SK-N-SH (cell line): ENCODE measurements at regions not wholly inside any gene's neighbourhood (a gene's known extent, or its start where the extent isn't known, plus 50 kb on each side); places are given as distances from the start of the nearest gene placed in this dataset.

ENCODE experiments used
- CTCF ChIA-PET: fragments of 300-600, 350-600 bp; formaldehyde crosslinking; extraction: SDS; loops from one replicate; lab custom pipeline; 2021; lab: Yijun Ruan, JAX
- POLR2A ChIA-PET: fragments of 350-600 bp; sonication (Branson Sonifier 250); formaldehyde crosslinking; extraction: SDS; loops from one replicate; lab custom pipeline; 2020; ENCODE audit warnings: antibody characterized with exemption, inconsistent platforms; lab: Yijun Ruan, JAX
- DNase-seq: peaks from one replicate; pipeline ENCODE4 v3.0.0; 2012
- H2AFZ ChIP-seq: fragments of 200-600 bp; sonication (generic); 2 replicates; pipeline ENCODE4 v1.8.1; 2016; ENCODE audit warnings: antibody characterized with exemption, mild to moderate bottlenecking, low read depth
- H3F3A ChIP-seq: fragments of 200-600 bp; sonication (generic); replicated peaks from 2 replicates; pipeline ENCODE3; 2016; ENCODE audit warnings: antibody characterized with exemption, mild to moderate bottlenecking; ENCODE audit not compliant: insufficient read depth
- H3K27ac ChIP-seq, 2 experiments: fragments of 200-500 bp in 1 of 2; fragments of 200-600 bp in 1 of 2; sonication (Bioruptor generic) in 1 of 2; sonication (generic), shearing (Covaris generic) in 1 of 2; 2 replicates each; pipeline versions ENCODE4 v1.5.1 to v1.6.1; 2014 to 2016; ENCODE audit warnings: low read depth in 2 of 2, inconsistent platforms in 1 of 2, low read length in 1 of 2, mild to moderate bottlenecking in 1 of 2, mixed read lengths in 1 of 2
- H3K27me3 ChIP-seq: fragments of 200-600 bp; sonication (generic), shearing (Covaris generic); 2 replicates; pipeline ENCODE4 v1.6.1; 2016; ENCODE audit warnings: mixed run types; ENCODE audit not compliant: insufficient read depth
- H3K36me3 ChIP-seq, 2 experiments: fragments of 200-500 bp in 1 of 2; fragments of 200-600 bp in 1 of 2; sonication (Bioruptor generic) in 1 of 2; sonication (generic) in 1 of 2; replicated peaks in 1 of 2; 2 replicates each; pipeline versions ENCODE3 to v1.5.1; 2014 to 2016; ENCODE audit warnings: low read length in 1 of 2, mild to moderate bottlenecking in 1 of 2; ENCODE audit not compliant: insufficient read depth in 2 of 2, control insufficient read depth in 1 of 2
- H3K4me1 ChIP-seq, 2 experiments: fragments of 200-500 bp in 1 of 2; fragments of 200-600 bp in 1 of 2; sonication (Bioruptor generic) in 1 of 2; sonication (generic), shearing (Covaris generic) in 1 of 2; 2 replicates each; pipeline versions ENCODE4 v1.5.1 to v1.6.1; 2014 to 2016; ENCODE audit warnings: low read depth in 1 of 2, low read length in 1 of 2, mixed run types in 1 of 2; ENCODE audit not compliant: insufficient read depth in 2 of 2, control insufficient read depth in 1 of 2
- H3K4me2 ChIP-seq: fragments of 200-600 bp; sonication (generic), shearing (Covaris generic); 2 replicates; pipeline ENCODE4 v1.6.1; 2017; ENCODE audit warnings: mixed run types
- H3K4me3 ChIP-seq, 2 experiments: fragments of 200-500 bp in 1 of 2; fragments of 200-600 bp in 1 of 2; sonication (Bioruptor generic) in 1 of 2; sonication (generic), shearing (Covaris generic) in 1 of 2; 2 replicates each; pipeline versions ENCODE4 v1.5.1 to v1.8.1; 2014 to 2016; ENCODE audit warnings: low read depth in 2 of 2, inconsistent platforms in 1 of 2, low read length in 1 of 2, mild to moderate bottlenecking in 1 of 2, mixed read lengths in 1 of 2, moderate library complexity in 1 of 2
- H3K79me2 ChIP-seq: fragments of 200-600 bp; sonication (generic); 2 replicates; pipeline ENCODE4 v1.8.1; 2017; ENCODE audit warnings: mild to moderate bottlenecking; ENCODE audit not compliant: insufficient read depth
- H3K9ac ChIP-seq: fragments of 200-600 bp; sonication (generic); 2 replicates; pipeline ENCODE4 v1.6.1; 2017; ENCODE audit warnings: mixed run types
- H3K9me2 ChIP-seq: fragments of 200-600 bp; sonication (generic); 2 replicates; pipeline ENCODE4 v1.6.1; 2017; ENCODE audit warnings: mixed run types
- H3K9me3 ChIP-seq: fragments of 200-600 bp; sonication (generic); 2 replicates; pipeline ENCODE4 v1.6.1; 2017; ENCODE audit warnings: mixed run types, mild to moderate bottlenecking, moderate library complexity
- H4K20me1 ChIP-seq: fragments of 200-600 bp; sonication (generic); 2 replicates; pipeline ENCODE4 v1.6.1; 2017; ENCODE audit warnings: mild to moderate bottlenecking, mixed run types; ENCODE audit not compliant: insufficient read depth
- CHD2 ChIP-seq: fragments of 150-350 bp; IDR thresholded peaks from 2 replicates; pipeline ENCODE4 v1.6.1; 2018; ENCODE audit warnings: low read length; ENCODE audit not compliant: partially characterized antibody
- EP300 ChIP-seq, 2 experiments: IDR thresholded peaks; 2 replicates each; pipeline versions ENCODE4 v1.4.0 to v1.6.1; 2012; ENCODE audit warnings: borderline replicate concordance in 1 of 2, low read depth in 1 of 2, low read length in 1 of 2
- EZH2phosphoT487 ChIP-seq: fragments of 200-600 bp; sonication (generic); IDR thresholded peaks from 2 replicates; pipeline ENCODE4 v1.6.1; 2017; ENCODE audit warnings: low read depth, mixed run types, mild to moderate bottlenecking, antibody characterized with exemption, moderate library complexity, borderline replicate concordance
- GABPA ChIP-seq: IDR thresholded peaks from 2 replicates; pipeline ENCODE4 v1.4.0; 2012; ENCODE audit warnings: low read depth, mild to moderate bottlenecking
- MAX ChIP-seq: IDR thresholded peaks from 2 replicates; pipeline ENCODE4 v1.4.0; 2012; ENCODE audit warnings: low read depth
- MEF2A ChIP-seq: IDR thresholded peaks from 2 replicates; pipeline ENCODE4 v1.4.0; 2012; ENCODE audit warnings: low read depth, borderline replicate concordance
- POLR2AphosphoS5 ChIP-seq: IDR thresholded peaks from 2 replicates; pipeline ENCODE4 v1.6.1; 2012; ENCODE audit warnings: low read depth, low read length
- RAD21 ChIP-seq: IDR thresholded peaks from 2 replicates; pipeline ENCODE4 v1.6.1; 2012; ENCODE audit warnings: mild to moderate bottlenecking, low read length
- RFX5 ChIP-seq: IDR thresholded peaks from 2 replicates; pipeline ENCODE4 v1.6.1; 2012; ENCODE audit warnings: mild to moderate bottlenecking, improper control_type of control experiment, low read length
- TCF12 ChIP-seq: IDR thresholded peaks from 2 replicates; pipeline ENCODE4 v1.4.0; 2012
- WGBS: methylation state at CpG from one replicate; pipeline ENCODE4 v1.1.6; 2017; ENCODE audit warnings: low lambda C conversion rate; 5-methylcytosine and 5-hydroxymethylcytosine counted together
- TF ChIP-seq, protein P1 (sequence below): fragments of 200-600 bp; sonication (generic); IDR thresholded peaks from 2 replicates; pipeline ENCODE4 v1.6.1; 2017; ENCODE audit warnings: antibody characterized with exemption, mild to moderate bottlenecking, moderate library complexity
- TF ChIP-seq, protein P2 (sequence below): IDR thresholded peaks from 2 replicates; pipeline ENCODE4 v1.4.0; 2012; ENCODE audit warnings: low read depth, borderline replicate concordance
- TF ChIP-seq, protein P3 (sequence below): fragments of 150-350 bp; IDR thresholded peaks from 2 replicates; pipeline ENCODE4 v1.6.1; 2016; ENCODE audit warnings: mild to moderate bottlenecking, low read depth, low read length
- TF ChIP-seq, protein P4 (sequence below): IDR thresholded peaks from 2 replicates; pipeline ENCODE4 v1.6.1; 2012; ENCODE audit warnings: mild to moderate bottlenecking, low read depth, low read length, moderate library complexity

DNA sequence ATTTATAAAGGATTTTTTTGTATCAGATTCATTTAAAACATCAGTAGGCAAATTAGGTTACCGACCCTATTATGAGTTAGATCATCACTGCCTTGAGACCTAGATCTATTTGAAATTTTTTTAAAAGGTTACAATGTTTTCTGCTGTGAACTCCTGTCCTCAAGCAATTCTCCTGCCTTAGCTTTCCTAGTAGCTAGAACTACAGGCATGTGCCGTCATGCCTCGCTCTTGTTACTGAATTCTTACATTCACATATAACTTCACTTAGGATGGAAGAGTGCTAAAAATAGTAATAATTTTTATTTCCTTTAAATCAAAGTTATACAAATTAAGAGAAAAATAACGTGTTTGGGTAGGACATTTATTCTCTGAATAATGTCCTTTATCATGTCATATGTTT is 75.5 kb upstream of the MAOA start:
- Histone ChIP-seq H3K79me2 (no peaks in the 10 kb centered on the region), H3K27me3 (no peaks in the 10 kb centered on the region; the same call in 1 of the 2 replicates), H4K20me1 (no peaks in the 10 kb centered on the region), H3K9ac (no peak overlapping the region), H3K4me2 (no peak overlapping the region), H3K4me3 (no peak overlapping the region), H3K27ac (no peak overlapping the region), H2AFZ (no peak overlapping the region), H3K36me3 (no peaks in the 10 kb centered on the region), H3K9me2 (no peaks in the 10 kb centered on the region), H3F3A (no peaks in the 10 kb centered on the region), H3K4me1 (no peaks in the 10 kb centered on the region), H3K9me3 (no peaks in the 10 kb centered on the region)
- WGBS: 27% methylated on average over 4 of the region's 4 CpGs
- no peak for DNase-seq
- CTCF ChIA-PET: no interaction called here
- TF ChIP-seq, protein P1, sequence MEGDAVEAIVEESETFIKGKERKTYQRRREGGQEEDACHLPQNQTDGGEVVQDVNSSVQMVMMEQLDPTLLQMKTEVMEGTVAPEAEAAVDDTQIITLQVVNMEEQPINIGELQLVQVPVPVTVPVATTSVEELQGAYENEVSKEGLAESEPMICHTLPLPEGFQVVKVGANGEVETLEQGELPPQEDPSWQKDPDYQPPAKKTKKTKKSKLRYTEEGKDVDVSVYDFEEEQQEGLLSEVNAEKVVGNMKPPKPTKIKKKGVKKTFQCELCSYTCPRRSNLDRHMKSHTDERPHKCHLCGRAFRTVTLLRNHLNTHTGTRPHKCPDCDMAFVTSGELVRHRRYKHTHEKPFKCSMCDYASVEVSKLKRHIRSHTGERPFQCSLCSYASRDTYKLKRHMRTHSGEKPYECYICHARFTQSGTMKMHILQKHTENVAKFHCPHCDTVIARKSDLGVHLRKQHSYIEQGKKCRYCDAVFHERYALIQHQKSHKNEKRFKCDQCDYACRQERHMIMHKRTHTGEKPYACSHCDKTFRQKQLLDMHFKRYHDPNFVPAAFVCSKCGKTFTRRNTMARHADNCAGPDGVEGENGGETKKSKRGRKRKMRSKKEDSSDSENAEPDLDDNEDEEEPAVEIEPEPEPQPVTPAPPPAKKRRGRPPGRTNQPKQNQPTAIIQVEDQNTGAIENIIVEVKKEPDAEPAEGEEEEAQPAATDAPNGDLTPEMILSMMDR: no peak
- TF ChIP-seq, protein P2, sequence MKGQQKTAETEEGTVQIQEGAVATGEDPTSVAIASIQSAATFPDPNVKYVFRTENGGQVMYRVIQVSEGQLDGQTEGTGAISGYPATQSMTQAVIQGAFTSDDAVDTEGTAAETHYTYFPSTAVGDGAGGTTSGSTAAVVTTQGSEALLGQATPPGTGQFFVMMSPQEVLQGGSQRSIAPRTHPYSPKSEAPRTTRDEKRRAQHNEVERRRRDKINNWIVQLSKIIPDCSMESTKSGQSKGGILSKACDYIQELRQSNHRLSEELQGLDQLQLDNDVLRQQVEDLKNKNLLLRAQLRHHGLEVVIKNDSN: no peak
- TF ChIP-seq EZH2phosphoT487: no peak
- no peak for TF ChIP-seq EP300 (IDR thresholded peaks at IDR 0.05; ENCODE audit: borderline replicate concordance in 1 of 2, low read depth in 1 of 2, low read length in 1 of 2)
- TF ChIP-seq RFX5: no peak
- TF ChIP-seq RAD21: no peak
- TF ChIP-seq MEF2A: no peak
- TF ChIP-seq GABPA: no peak
- no peak for TF ChIP-seq MAX
- no peak for TF ChIP-seq POLR2AphosphoS5
- TF ChIP-seq, protein P3, sequence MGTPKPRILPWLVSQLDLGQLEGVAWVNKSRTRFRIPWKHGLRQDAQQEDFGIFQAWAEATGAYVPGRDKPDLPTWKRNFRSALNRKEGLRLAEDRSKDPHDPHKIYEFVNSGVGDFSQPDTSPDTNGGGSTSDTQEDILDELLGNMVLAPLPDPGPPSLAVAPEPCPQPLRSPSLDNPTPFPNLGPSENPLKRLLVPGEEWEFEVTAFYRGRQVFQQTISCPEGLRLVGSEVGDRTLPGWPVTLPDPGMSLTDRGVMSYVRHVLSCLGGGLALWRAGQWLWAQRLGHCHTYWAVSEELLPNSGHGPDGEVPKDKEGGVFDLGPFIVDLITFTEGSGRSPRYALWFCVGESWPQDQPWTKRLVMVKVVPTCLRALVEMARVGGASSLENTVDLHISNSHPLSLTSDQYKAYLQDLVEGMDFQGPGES: no peak
- TF ChIP-seq CHD2: no peak
- TF ChIP-seq, protein P4, sequence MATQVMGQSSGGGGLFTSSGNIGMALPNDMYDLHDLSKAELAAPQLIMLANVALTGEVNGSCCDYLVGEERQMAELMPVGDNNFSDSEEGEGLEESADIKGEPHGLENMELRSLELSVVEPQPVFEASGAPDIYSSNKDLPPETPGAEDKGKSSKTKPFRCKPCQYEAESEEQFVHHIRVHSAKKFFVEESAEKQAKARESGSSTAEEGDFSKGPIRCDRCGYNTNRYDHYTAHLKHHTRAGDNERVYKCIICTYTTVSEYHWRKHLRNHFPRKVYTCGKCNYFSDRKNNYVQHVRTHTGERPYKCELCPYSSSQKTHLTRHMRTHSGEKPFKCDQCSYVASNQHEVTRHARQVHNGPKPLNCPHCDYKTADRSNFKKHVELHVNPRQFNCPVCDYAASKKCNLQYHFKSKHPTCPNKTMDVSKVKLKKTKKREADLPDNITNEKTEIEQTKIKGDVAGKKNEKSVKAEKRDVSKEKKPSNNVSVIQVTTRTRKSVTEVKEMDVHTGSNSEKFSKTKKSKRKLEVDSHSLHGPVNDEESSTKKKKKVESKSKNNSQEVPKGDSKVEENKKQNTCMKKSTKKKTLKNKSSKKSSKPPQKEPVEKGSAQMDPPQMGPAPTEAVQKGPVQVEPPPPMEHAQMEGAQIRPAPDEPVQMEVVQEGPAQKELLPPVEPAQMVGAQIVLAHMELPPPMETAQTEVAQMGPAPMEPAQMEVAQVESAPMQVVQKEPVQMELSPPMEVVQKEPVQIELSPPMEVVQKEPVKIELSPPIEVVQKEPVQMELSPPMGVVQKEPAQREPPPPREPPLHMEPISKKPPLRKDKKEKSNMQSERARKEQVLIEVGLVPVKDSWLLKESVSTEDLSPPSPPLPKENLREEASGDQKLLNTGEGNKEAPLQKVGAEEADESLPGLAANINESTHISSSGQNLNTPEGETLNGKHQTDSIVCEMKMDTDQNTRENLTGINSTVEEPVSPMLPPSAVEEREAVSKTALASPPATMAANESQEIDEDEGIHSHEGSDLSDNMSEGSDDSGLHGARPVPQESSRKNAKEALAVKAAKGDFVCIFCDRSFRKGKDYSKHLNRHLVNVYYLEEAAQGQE: no peak
- TF ChIP-seq TCF12: no peak
- POLR2A ChIA-PET: no interaction called here
